ENCODE measurements at regions not wholly inside any gene's neighbourhood (a gene's known extent, or its start where the extent isn't known, plus 50 kb on each side); places are given as distances from the start of the nearest gene placed in this dataset.

GRCh38 chr16:14373406-14373805, 256.7 kb downstream of the PARN start:
- TF ChIP-seq POLR2A (IDR thresholded peaks at IDR 0.05) (no peak), CTCF (IDR thresholded peaks at IDR 0.05) (no peak)

Data from tibial nerve (tissue), 3 donors.